ENCODE measurements at regions not wholly inside any gene's neighbourhood (a gene's known extent, or its start where the extent isn't known, plus 50 kb on each side); places are given as distances from the start of the nearest gene placed in this dataset.

- Mint-ChIP-seq H3K36me3 (ENCODE audit: low read depth) (no peaks in the 10 kb centered on the region), H3K4me3 (no peak overlapping the region), H3K9me3 (no peaks in the 10 kb centered on the region), H3K27me3 (no peaks in the 10 kb centered on the region), H3K27ac (no peak overlapping the region), H3K4me1 (no peaks in the 10 kb centered on the region)
- no peak for DNase-seq
- POLR2A ChIA-PET, result no interaction called here
- no peak for TF ChIP-seq CTCF (IDR thresholded peaks at IDR 0.05)
- CTCF ChIA-PET, result no interaction called here
- intact Hi-C loops (cut with micrococcal nuclease), result no loop called here
- ATAC-seq (ENCODE audit: low read depth), result no peak
Measured at GRCh38 chr3:104785947-104786346, 580.8 kb upstream of the ALCAM start.

- ATAC-seq (ENCODE audit: low read depth), result no peak
- intact Hi-C loops (cut with micrococcal nuclease), result no loop called here
- DNase-seq, result no peak
- no peak overlapping the region for H3K27ac Mint-ChIP-seq
- H3K9me3 Mint-ChIP-seq, result no peaks in the 10 kb centered on the region
- H3K4me1 Mint-ChIP-seq, result no peaks in the 10 kb centered on the region
- no peak for TF ChIP-seq CTCF (IDR thresholded peaks at IDR 0.05)
- POLR2A ChIA-PET, result no interaction called here
- CTCF ChIA-PET, result no interaction called here
- H3K27me3 Mint-ChIP-seq, result no peaks in the 10 kb centered on the region
- no peak overlapping the region for H3K4me3 Mint-ChIP-seq
- no peaks in the 10 kb centered on the region for H3K36me3 Mint-ChIP-seq (ENCODE audit: low read depth)
Measured at GRCh38 chr3:104787306-104787705, 579.4 kb upstream of the ALCAM start.

GRCh38 chr3:104788807-104789206, 577.9 kb upstream of the ALCAM start:
- H3K27me3 Mint-ChIP-seq, result no peaks in the 10 kb centered on the region
- POLR2A ChIA-PET, result no interaction called here
- H3K27ac Mint-ChIP-seq, result no peak overlapping the region
- intact Hi-C loops (cut with micrococcal nuclease), result no loop called here
- ATAC-seq (ENCODE audit: low read depth) (no peak), DNase-seq (no peak)
- H3K9me3 Mint-ChIP-seq, result no peaks in the 10 kb centered on the region
- no peak for TF ChIP-seq CTCF (IDR thresholded peaks at IDR 0.05)
- H3K4me1 Mint-ChIP-seq, result no peaks in the 10 kb centered on the region
- H3K4me3 Mint-ChIP-seq, result no peak overlapping the region
- CTCF ChIA-PET, result no interaction called here
- H3K36me3 Mint-ChIP-seq (ENCODE audit: low read depth), result no peaks in the 10 kb centered on the region

- no peak overlapping the region for H3K27ac Mint-ChIP-seq
- H3K36me3 Mint-ChIP-seq (ENCODE audit: low read depth), result no peaks in the 10 kb centered on the region
- TF ChIP-seq CTCF (IDR thresholded peaks at IDR 0.05), result no peak
- POLR2A ChIA-PET, result interaction anchor here (0.6 kb wide), 1 partner anchor 17 kb away, joined by 3 read pairs; no protein-coding TSS in a partner anchor
- no peaks in the 10 kb centered on the region for H3K27me3 Mint-ChIP-seq
- CTCF ChIA-PET, result no interaction called here
- intact Hi-C loops (cut with micrococcal nuclease), result no loop called here
- ATAC-seq (ENCODE audit: low read depth), result no peak
- no peaks in the 10 kb centered on the region for H3K9me3 Mint-ChIP-seq
- DNase-seq, result no peak
- H3K4me3 Mint-ChIP-seq, result no peak overlapping the region
- H3K4me1 Mint-ChIP-seq, result no peaks in the 10 kb centered on the region
Measured at GRCh38 chr3:104791331-104791730, 575.4 kb upstream of the ALCAM start.

GRCh38 chr3:104796556-104796955, 570.2 kb upstream of the ALCAM start:
- CTCF ChIA-PET, result no interaction called here
- H3K36me3 Mint-ChIP-seq (ENCODE audit: low read depth), result no peaks in the 10 kb centered on the region
- no peaks in the 10 kb centered on the region for H3K27me3 Mint-ChIP-seq
- no peaks in the 10 kb centered on the region for H3K4me1 Mint-ChIP-seq
- intact Hi-C loops (cut with micrococcal nuclease), result no loop called here
- POLR2A ChIA-PET, result no interaction called here
- H3K9me3 Mint-ChIP-seq, result no peaks in the 10 kb centered on the region
- ATAC-seq (ENCODE audit: low read depth), result no peak
- H3K4me3 Mint-ChIP-seq, result no peak overlapping the region
- no peak for DNase-seq
- H3K27ac Mint-ChIP-seq, result no peak overlapping the region
- no peak for TF ChIP-seq CTCF (IDR thresholded peaks at IDR 0.05)
